Right atrium auricular region (tissue), 2 donors: ENCODE measurements at regions not wholly inside any gene's neighbourhood (a gene's known extent, or its start where the extent isn't known, plus 50 kb on each side); places are given as distances from the start of the nearest gene placed in this dataset.
A peak's percentile ranks its signal among the peaks of the same experiment; 100 is the strongest.

ENCODE experiments used
- DNase-seq: peaks from one replicate; pipeline ENCODE4 v3.0.0-alpha.2; 2019; ENCODE audit warnings: low spot score
- H3K27ac ChIP-seq, 2 donors: fragments of 200-600 bp; sonication (generic); 1 replicate in 1 of 2; 2 replicates in 1 of 2; pipeline ENCODE4 v1.5.1; 2016 to 2019
- H3K27me3 ChIP-seq, 2 donors: fragments of 200-600 bp; sonication (generic); one replicate each; pipeline versions ENCODE4 v1.5.1 to v1.6.0; 2017 to 2019
- H3K36me3 ChIP-seq: fragments of 200-600 bp; sonication (generic); one replicate; pipeline ENCODE4 v1.5.1; 2016
- H3K4me1 ChIP-seq, 2 donors: fragments of 200-600 bp; sonication (generic); one replicate each; pipeline versions ENCODE4 v1.5.1 to v1.6.0; 2017 to 2019
- H3K4me3 ChIP-seq, 2 donors: fragments of 200-600 bp; sonication (generic); 1 replicate in 1 of 2; 2 replicates in 1 of 2; pipeline ENCODE4 v1.5.1; 2017 to 2019; ENCODE audit warnings: mild to moderate bottlenecking in 1 of 2, moderate library complexity in 1 of 2
- H3K9me3 ChIP-seq, 2 donors: fragments of 200-600 bp; sonication (generic); one replicate each; pipeline ENCODE4 v1.5.1; 2019
- TF ChIP-seq, protein P1 (sequence below), 2 donors: fragments of 200-600 bp; sonication (generic); IDR thresholded peaks; one replicate each; pipeline ENCODE4 v1.5.1; 2019; ENCODE audit warnings: antibody characterized with exemption in 2 of 2

DNA sequence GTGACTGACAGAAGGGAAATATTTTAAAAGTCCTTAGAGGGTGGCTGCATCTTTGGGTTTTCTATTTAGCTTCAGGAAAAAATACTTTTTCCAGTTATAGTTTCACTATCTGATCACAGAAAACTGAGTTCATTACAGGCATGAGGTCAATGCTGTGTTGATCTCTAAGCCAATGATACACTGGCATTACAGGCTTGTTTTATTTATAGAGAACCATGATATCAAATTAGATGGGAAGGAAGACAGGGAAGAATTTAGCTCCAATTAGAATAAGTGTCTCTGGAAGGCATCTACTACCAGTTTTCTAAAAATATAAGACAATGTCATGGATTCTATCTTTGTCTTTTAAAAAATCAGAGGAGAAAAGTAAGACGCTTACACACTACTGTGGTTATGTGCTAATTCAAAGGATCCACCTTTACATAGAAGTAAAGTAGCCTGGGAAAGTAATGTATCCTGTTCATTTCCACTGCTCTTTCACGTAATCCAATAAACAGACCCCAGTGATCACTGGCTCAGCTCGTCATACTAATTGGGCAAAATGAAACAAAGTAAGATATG, 344.5 kb upstream of the PPARGC1A start:
- no peak for DNase-seq
- H3K36me3 ChIP-seq, result no peaks in the 10 kb centered on the region
- no peaks in the 10 kb centered on the region for H3K9me3 ChIP-seq
- no peaks in the 10 kb centered on the region for H3K27me3 ChIP-seq
- H3K27ac ChIP-seq, result peak overlapping the region; percentile 56 to 85
- TF ChIP-seq, protein P1, sequence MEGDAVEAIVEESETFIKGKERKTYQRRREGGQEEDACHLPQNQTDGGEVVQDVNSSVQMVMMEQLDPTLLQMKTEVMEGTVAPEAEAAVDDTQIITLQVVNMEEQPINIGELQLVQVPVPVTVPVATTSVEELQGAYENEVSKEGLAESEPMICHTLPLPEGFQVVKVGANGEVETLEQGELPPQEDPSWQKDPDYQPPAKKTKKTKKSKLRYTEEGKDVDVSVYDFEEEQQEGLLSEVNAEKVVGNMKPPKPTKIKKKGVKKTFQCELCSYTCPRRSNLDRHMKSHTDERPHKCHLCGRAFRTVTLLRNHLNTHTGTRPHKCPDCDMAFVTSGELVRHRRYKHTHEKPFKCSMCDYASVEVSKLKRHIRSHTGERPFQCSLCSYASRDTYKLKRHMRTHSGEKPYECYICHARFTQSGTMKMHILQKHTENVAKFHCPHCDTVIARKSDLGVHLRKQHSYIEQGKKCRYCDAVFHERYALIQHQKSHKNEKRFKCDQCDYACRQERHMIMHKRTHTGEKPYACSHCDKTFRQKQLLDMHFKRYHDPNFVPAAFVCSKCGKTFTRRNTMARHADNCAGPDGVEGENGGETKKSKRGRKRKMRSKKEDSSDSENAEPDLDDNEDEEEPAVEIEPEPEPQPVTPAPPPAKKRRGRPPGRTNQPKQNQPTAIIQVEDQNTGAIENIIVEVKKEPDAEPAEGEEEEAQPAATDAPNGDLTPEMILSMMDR (IDR thresholded peaks at IDR 0.05), result no peak
- H3K4me3 ChIP-seq, result no peak overlapping the region
- no peaks in the 10 kb centered on the region for H3K4me1 ChIP-seq

DNA sequence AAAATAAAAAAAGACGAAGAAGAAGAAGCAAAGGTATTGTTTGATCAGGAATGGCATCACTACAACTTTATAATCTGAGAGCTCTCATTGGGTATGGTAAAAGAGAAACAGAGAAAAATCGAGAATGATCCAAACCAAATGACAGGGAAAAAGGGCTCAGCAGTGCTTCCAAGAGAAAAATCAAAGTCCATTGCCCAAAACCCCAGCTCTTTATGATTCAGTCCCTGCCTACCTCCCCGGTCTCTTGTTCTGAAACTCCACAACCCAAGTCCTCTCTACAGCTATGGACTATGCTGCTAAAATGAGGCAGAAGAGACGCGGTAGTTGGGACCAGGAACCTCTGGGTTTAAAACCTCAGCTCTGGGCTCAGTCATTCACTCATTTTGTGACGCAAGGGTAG, 341.1 kb upstream of the PPARGC1A start:
- H3K27me3 ChIP-seq, result no peaks in the 10 kb centered on the region
- no peaks in the 10 kb centered on the region for H3K36me3 ChIP-seq
- H3K4me3 ChIP-seq, result no peak overlapping the region
- DNase-seq, result no peak
- no peak overlapping the region for H3K27ac ChIP-seq
- no peaks in the 10 kb centered on the region for H3K9me3 ChIP-seq
- TF ChIP-seq, protein P1 (IDR thresholded peaks at IDR 0.05), result no peak
- no peaks in the 10 kb centered on the region for H3K4me1 ChIP-seq

DNA sequence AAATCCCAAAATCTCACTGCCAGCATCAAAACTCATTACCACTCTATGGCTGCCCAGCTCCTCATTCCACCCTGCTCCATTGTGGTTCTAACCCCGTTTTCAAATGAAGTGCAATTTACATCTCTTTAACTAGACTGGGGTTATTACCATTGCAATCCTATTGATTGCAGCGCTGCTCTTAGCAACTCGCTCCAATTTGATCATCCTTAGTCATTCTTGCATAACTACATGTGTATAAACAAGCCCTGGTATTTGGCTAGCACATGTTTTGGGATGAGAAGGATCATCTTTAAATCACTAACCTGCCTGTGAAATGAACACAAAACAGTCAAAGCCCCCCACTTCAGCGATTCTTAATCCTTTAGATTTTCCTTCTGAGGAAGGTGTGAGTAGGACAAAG, 340.1 kb upstream of the PPARGC1A start:
- H3K27ac ChIP-seq, result no peak overlapping the region
- H3K4me3 ChIP-seq, result no peak overlapping the region
- no peaks in the 10 kb centered on the region for H3K27me3 ChIP-seq
- H3K9me3 ChIP-seq, result no peaks in the 10 kb centered on the region
- TF ChIP-seq, protein P1 (IDR thresholded peaks at IDR 0.05), result no peak
- H3K36me3 ChIP-seq, result no peaks in the 10 kb centered on the region
- no peaks in the 10 kb centered on the region for H3K4me1 ChIP-seq
- DNase-seq, result no peak

DNA sequence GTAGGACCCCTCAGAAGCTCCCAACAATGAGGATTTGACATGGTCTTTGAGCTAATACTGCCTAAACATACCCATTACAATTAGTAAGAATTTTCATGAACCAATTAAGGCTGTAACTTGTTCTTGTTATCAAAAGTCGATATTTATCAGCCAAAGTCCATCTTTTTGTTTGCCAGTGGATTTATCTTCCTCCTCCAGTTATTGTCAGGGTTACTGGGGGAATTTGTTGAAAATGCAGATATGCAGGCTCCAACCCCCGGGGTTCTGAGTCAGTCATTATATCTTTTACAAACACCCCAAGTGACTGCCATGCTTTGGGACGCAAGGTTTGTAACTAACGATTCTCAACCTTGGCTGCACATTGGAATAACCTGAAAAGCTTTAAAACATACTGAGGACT, 338.8 kb upstream of the PPARGC1A start:
- TF ChIP-seq, protein P1 (IDR thresholded peaks at IDR 0.05), result no peak
- no peak for DNase-seq

DNA sequence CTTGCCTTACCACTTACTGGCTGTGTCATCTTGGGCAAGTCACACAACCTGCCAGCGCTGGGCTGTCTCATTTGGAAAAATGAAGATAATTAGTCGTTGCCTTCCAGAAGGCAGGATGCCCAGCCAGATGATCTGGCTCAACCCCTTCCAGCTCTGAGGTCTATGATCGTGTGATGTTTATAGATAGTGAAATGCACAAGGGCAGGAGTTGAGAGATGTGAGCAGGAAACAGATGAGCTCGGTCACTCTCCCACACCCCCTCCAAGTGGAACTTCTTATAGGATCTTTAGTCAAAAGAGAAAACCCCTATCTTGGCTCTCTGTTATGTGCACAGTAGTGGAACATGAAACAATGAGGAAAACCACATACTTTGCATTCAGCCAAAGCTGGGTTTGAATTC, 336.8 kb upstream of the PPARGC1A start:
- Histone ChIP-seq H3K36me3 (no peaks in the 10 kb centered on the region), H3K27me3 (no peaks in the 10 kb centered on the region), H3K4me1 (no peaks in the 10 kb centered on the region), H3K4me3 (no peak overlapping the region), H3K27ac (no peak overlapping the region), H3K9me3 (no peaks in the 10 kb centered on the region)
- TF ChIP-seq, protein P1 (IDR thresholded peaks at IDR 0.05), result no peak
- no peak for DNase-seq

More for the DNA sequence above, 338.8 kb upstream of the PPARGC1A start:
- Histone ChIP-seq H3K27me3 (no peaks in the 10 kb centered on the region), H3K36me3 (no peaks in the 10 kb centered on the region), H3K9me3 (no peaks in the 10 kb centered on the region), H3K27ac (no peak overlapping the region), H3K4me1 (no peaks in the 10 kb centered on the region), H3K4me3 (no peak overlapping the region)

DNA sequence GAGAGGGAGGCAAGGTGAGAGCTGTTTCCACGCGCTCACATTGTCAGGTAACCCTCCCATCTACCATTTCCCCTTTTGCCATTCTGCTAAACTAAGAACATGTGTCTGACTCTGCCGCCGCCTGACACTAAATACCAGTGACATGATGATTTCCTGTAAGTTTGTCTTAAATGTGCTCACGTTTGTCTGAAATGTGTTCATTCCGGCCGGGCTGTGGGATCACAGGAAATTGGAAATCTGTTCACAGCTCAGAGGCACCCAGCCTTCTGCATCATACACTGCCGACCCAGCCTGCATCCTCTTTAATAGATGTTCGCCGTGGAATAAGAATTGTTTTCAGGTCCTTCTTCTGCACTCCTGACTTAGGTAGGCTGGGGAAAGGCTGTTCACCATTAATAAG, 336.2 kb upstream of the PPARGC1A start:
- no peak for DNase-seq
- TF ChIP-seq, protein P1 (IDR thresholded peaks at IDR 0.05), result no peak
- Histone ChIP-seq H3K9me3 (no peaks in the 10 kb centered on the region), H3K27ac (no peak overlapping the region), H3K27me3 (no peaks in the 10 kb centered on the region), H3K36me3 (no peaks in the 10 kb centered on the region), H3K4me1 (no peaks in the 10 kb centered on the region), H3K4me3 (no peak overlapping the region)
